ENCODE measurements at regions not wholly inside any gene's neighbourhood (a gene's known extent, or its start where the extent isn't known, plus 50 kb on each side); places are given as distances from the start of the nearest gene placed in this dataset.

GRCh38 chr7:97659363-97660045 is 72.4 kb upstream of the TAC1 start (continued):
- no peak for TF ChIP-seq CHD7 (IDR thresholded peaks at IDR 0.05; ENCODE audit: insufficient replicate concordance, low read length)
- no peak for TF ChIP-seq EZH2 (IDR thresholded peaks at IDR 0.05; ENCODE audit: low read depth, low read length, severe bottlenecking)
